Panc1 (cell line): ENCODE measurements at regions not wholly inside any gene's neighbourhood (a gene's known extent, or its start where the extent isn't known, plus 50 kb on each side); places are given as distances from the start of the nearest gene placed in this dataset.

Source experiments
- POLR2AphosphoS5 ChIP-seq: IDR thresholded peaks from 2 replicates; pipeline ENCODE4 v1.6.1; 2012; ENCODE audit warnings: mild to moderate bottlenecking, low read depth, low read length, moderate library complexity
- SIN3A ChIP-seq: IDR thresholded peaks from 2 replicates; pipeline ENCODE4 v1.6.1; 2012; ENCODE audit warnings: low read depth, mild to moderate bottlenecking, low read length, moderate library complexity, borderline replicate concordance; ENCODE audit not compliant: insufficient read depth
- TF ChIP-seq, protein P1 (sequence below): fragments of 450-650 bp; IDR thresholded peaks from 2 replicates; pipeline ENCODE4 v1.5.1; 2017; ENCODE audit warnings: mild to moderate bottlenecking

DNA sequence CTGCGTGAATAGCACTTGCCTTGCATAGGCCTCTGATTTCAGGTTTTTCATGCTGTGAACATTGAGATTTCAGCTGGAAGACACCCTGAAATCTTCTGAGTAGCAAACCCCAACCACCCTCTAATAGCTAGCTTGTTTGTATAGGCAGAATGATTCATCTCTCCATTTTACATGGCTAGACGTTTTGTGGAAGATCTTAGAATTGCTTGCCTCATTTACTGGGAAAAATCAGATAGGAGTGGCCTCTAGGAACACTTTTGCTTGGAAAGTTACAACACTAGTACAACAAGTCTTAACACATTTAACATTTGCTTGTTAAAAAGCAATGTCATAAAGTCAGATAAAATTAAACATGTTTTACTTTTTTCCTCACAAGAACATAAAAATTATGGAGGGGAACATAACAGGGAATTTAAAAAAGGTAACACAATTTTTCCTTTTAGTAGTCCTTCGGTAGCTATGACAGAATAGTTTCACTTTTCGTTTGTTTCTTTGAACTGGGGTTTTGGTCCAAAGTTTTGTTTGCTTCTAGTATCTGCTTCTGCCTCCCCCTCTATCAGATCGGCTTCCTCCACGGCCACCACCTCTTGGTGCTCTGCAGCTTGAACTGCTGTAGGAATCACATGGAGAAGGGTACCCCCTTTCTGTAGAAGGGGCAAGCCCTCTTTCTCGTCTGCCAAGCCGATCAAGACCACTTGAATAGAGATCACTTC, 102.2 kb upstream of the PTCHD4 start:
- no peak for TF ChIP-seq POLR2AphosphoS5
- no peak for TF ChIP-seq SIN3A
- TF ChIP-seq, protein P1, sequence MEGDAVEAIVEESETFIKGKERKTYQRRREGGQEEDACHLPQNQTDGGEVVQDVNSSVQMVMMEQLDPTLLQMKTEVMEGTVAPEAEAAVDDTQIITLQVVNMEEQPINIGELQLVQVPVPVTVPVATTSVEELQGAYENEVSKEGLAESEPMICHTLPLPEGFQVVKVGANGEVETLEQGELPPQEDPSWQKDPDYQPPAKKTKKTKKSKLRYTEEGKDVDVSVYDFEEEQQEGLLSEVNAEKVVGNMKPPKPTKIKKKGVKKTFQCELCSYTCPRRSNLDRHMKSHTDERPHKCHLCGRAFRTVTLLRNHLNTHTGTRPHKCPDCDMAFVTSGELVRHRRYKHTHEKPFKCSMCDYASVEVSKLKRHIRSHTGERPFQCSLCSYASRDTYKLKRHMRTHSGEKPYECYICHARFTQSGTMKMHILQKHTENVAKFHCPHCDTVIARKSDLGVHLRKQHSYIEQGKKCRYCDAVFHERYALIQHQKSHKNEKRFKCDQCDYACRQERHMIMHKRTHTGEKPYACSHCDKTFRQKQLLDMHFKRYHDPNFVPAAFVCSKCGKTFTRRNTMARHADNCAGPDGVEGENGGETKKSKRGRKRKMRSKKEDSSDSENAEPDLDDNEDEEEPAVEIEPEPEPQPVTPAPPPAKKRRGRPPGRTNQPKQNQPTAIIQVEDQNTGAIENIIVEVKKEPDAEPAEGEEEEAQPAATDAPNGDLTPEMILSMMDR = no peak
